HUES6 (cell line): ENCODE measurements at regions not wholly inside any gene's neighbourhood (a gene's known extent, or its start where the extent isn't known, plus 50 kb on each side); places are given as distances from the start of the nearest gene placed in this dataset.

ENCODE experiments used
- H3K27ac ChIP-seq: 2 replicates; pipeline ENCODE4 v1.7.0; 2013; ENCODE audit warnings: low read depth, mild to moderate bottlenecking, low read length, inconsistent platforms
- H3K27me3 ChIP-seq: 2 replicates; pipeline ENCODE4 v1.6.1; 2013; ENCODE audit warnings: low read length; ENCODE audit not compliant: control insufficient read depth, insufficient read depth
- H3K36me3 ChIP-seq: 2 replicates; pipeline ENCODE4 v1.6.1; 2013; ENCODE audit warnings: low read length; ENCODE audit not compliant: control insufficient read depth, insufficient read depth
- H3K4me1 ChIP-seq: 2 replicates; pipeline ENCODE4 v1.6.1; 2013; ENCODE audit warnings: low read length; ENCODE audit not compliant: control insufficient read depth, insufficient read depth
- H3K4me3 ChIP-seq: 2 replicates; pipeline ENCODE4 v1.5.1; 2013; ENCODE audit warnings: low read depth, low read length
- H3K9ac ChIP-seq: one replicate; pipeline ENCODE4 v1.6.1; 2013; ENCODE audit warnings: mild to moderate bottlenecking, low read length
- H3K9me3 ChIP-seq: 2 replicates; pipeline ENCODE4 v1.6.1; 2013; ENCODE audit warnings: low read depth, low read length; ENCODE audit not compliant: control insufficient read depth, insufficient read depth

DNA sequence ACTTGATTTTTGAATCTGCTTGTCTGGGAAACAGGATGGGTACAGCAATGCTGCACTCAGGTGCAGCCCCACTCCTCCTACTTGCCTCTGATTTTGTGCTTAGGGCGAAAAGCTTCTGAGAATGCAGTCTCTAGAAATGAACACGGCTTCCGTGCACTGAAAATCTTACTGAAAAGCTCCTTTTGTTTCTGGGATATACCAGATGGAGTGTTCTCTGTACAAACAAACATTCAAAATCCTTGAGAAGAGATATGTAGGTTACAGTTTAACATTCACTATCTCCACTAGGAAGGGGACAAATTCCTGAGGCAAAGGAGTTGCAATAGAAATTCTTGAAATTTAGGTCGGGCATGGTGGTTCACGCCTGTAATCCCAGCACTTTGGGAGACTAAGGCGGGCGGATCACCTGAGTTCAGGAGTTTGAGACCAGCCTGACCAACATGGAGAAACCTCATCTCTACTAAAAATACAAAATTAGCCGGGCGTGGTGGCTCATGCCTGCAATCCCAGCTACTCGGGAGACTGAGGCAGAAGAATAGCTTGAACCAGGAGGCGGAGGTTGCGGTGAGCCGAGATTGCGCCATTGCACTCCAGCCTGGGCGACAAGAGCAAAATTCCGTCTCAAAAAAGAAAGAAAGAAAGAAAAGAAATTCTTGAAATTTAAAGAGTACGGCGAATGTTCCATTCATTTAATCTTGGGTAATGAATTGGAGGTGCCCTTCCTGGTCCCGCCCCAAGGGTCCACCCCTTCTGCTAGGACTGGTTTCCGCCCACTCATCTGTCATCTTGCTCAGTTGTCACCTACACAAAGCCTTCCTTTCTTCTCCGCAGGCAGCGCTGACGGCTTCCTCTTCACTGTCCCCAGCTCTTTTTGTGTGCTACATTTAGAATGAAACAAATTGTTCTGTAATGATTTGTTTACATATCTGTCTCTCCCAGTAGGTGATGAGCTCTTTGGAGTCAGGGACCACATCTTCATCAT is 92.4 kb downstream of the SOCS6 start:
- Histone ChIP-seq H3K27ac (no peak overlapping the region), H3K4me1 (peaks cover 6% of the 10 kb centered on the region; the same call in 1 of the 2 replicates), H3K4me3 (no peak overlapping the region), H3K27me3 (no peaks in the 10 kb centered on the region), H3K9ac (no peak overlapping the region), H3K9me3 (no peaks in the 10 kb centered on the region), H3K36me3 (no peaks in the 10 kb centered on the region)
